Stomach (tissue), 4 donors: ENCODE measurements at regions not wholly inside any gene's neighbourhood (a gene's known extent, or its start where the extent isn't known, plus 50 kb on each side); places are given as distances from the start of the nearest gene placed in this dataset.

ENCODE experiments used
- CTCF ChIP-seq, 7 experiments: fragments of 450-650 bp in 4 of 7; fragments of 200-600 bp in 3 of 7; sonication (generic) in 3 of 7; IDR thresholded peaks; one replicate each; pipeline ENCODE4 v1.5.1; 2016 to 2019; ENCODE audit warnings: antibody characterized with exemption in 7 of 7, control low read depth in 2 of 7, mild to moderate bottlenecking in 1 of 7
- EP300 ChIP-seq: sonication (generic); formaldehyde crosslinking; IDR thresholded peaks from one replicate; pipeline ENCODE4 v1.6.1; 2017; ENCODE audit warnings: antibody characterized with exemption
- POLR2A ChIP-seq, 4 donors: fragments of 450-650 bp; IDR thresholded peaks; one replicate each; pipeline ENCODE4 v1.6.1; 2016; ENCODE audit warnings: antibody characterized with exemption in 4 of 4, control low read depth in 2 of 4, mild to moderate bottlenecking in 1 of 4, moderate library complexity in 1 of 4

- no peak for TF ChIP-seq CTCF (IDR thresholded peaks at IDR 0.05)
- TF ChIP-seq POLR2A (IDR thresholded peaks at IDR 0.05) = no peak
- TF ChIP-seq EP300 = no peak
Observed at GRCh38 chr1:115429241-115429640, 91.2 kb upstream of the NGF start.
